SU-DHL-6 (cell line): ENCODE measurements at regions not wholly inside any gene's neighbourhood (a gene's known extent, or its start where the extent isn't known, plus 50 kb on each side); places are given as distances from the start of the nearest gene placed in this dataset.

Source experiments
- CTCF ChIP-seq: fragments of 200-600 bp; sonication (generic); IDR thresholded peaks from one replicate; pipeline ENCODE4 v1.5.1; 2017; ENCODE audit warnings: antibody characterized with exemption, mild to moderate bottlenecking, low read length, moderate library complexity; ENCODE audit not compliant: insufficient read depth, poor library complexity, severe bottlenecking
- EZH2phosphoT487 ChIP-seq: fragments of 200-600 bp; sonication (generic), shearing (Covaris generic); conservative IDR thresholded peaks from 2 replicates; pipeline ENCODE4 v1.6.1; 2018; ENCODE audit warnings: mild to moderate bottlenecking, antibody characterized with exemption, low read length, moderate library complexity, mixed read lengths

GRCh38 chr2:64781711-64782390 is 128.1 kb upstream of the SERTAD2 start:
- no peak for TF ChIP-seq CTCF
- TF ChIP-seq EZH2phosphoT487: no peak
